ENCODE measurements at regions not wholly inside any gene's neighbourhood (a gene's known extent, or its start where the extent isn't known, plus 50 kb on each side); places are given as distances from the start of the nearest gene placed in this dataset.

- intact Hi-C loops (cut with DNase I) = no loop called here
- Histone ChIP-seq H3K36me3 (no peaks in the 10 kb centered on the region), H3K27me3 (no peaks in the 10 kb centered on the region), H3K4me3 (no peak overlapping the region), H3K4me1 (no peaks in the 10 kb centered on the region), H3K9me3 (no peaks in the 10 kb centered on the region), H3K27ac (no peak overlapping the region)
- TF ChIP-seq CTCF (IDR thresholded peaks at IDR 0.05) (no peak), POLR2AphosphoS5 (IDR thresholded peaks at IDR 0.05; ENCODE audit: insufficient read depth in 1 of 2, low read depth in 1 of 2) (no peak), POLR2A (IDR thresholded peaks at IDR 0.05) (no peak)
- no peak for DNase-seq (ENCODE audit: extremely low spot score in 2 of 2)
Observed at GRCh38 chr1:168991667-168992475, 114.6 kb upstream of the ATP1B1 start.

GRCh38 chr1:169001353-169001752 is 105.1 kb upstream of the ATP1B1 start:
- no peak for TF ChIP-seq CTCF (IDR thresholded peaks at IDR 0.05)
- no peak for TF ChIP-seq POLR2A (IDR thresholded peaks at IDR 0.05)
- no peak for TF ChIP-seq POLR2AphosphoS5 (IDR thresholded peaks at IDR 0.05; ENCODE audit: insufficient read depth in 1 of 2, low read depth in 1 of 2)
- no peaks in the 10 kb centered on the region for H3K36me3 ChIP-seq
- no peaks in the 10 kb centered on the region for H3K4me1 ChIP-seq
- no peaks in the 10 kb centered on the region for H3K27me3 ChIP-seq
- DNase-seq (ENCODE audit: extremely low spot score in 2 of 2) = no peak
- no peaks in the 10 kb centered on the region for H3K9me3 ChIP-seq
- no peak overlapping the region for H3K27ac ChIP-seq
- intact Hi-C loops (cut with DNase I) = no loop called here
- no peak overlapping the region for H3K4me3 ChIP-seq

GRCh38 chr1:169003864-169004516 is 102.5 kb upstream of the ATP1B1 start:
- intact Hi-C loops (cut with DNase I) = no loop called here
- no peak overlapping the region for H3K4me3 ChIP-seq
- no peaks in the 10 kb centered on the region for H3K9me3 ChIP-seq
- TF ChIP-seq POLR2A (IDR thresholded peaks at IDR 0.05) (no peak), POLR2AphosphoS5 (IDR thresholded peaks at IDR 0.05; ENCODE audit: insufficient read depth in 1 of 2, low read depth in 1 of 2) (no peak), CTCF (IDR thresholded peaks at IDR 0.05) (no peak)
- DNase-seq (ENCODE audit: extremely low spot score in 2 of 2) = no peak
- no peaks in the 10 kb centered on the region for H3K36me3 ChIP-seq
- H3K4me1 ChIP-seq = no peaks in the 10 kb centered on the region
- no peaks in the 10 kb centered on the region for H3K27me3 ChIP-seq
- H3K27ac ChIP-seq = no peak overlapping the region

- DNase-seq (ENCODE audit: extremely low spot score in 2 of 2) = no peak
- intact Hi-C loops (cut with DNase I) = no loop called here
Observed at GRCh38 chr1:169005776-169006175, 100.7 kb upstream of the ATP1B1 start.

More at GRCh38 chr1:169005776-169006175, 100.7 kb upstream of the ATP1B1 start:
- TF ChIP-seq POLR2AphosphoS5 (IDR thresholded peaks at IDR 0.05; ENCODE audit: insufficient read depth in 1 of 2, low read depth in 1 of 2) = no peak
- no peak for TF ChIP-seq POLR2A (IDR thresholded peaks at IDR 0.05)
- TF ChIP-seq CTCF (IDR thresholded peaks at IDR 0.05) = no peak
- H3K27me3 ChIP-seq = no peaks in the 10 kb centered on the region
- H3K36me3 ChIP-seq = no peaks in the 10 kb centered on the region
- H3K4me3 ChIP-seq = no peak overlapping the region
- H3K27ac ChIP-seq = no peak overlapping the region
- H3K4me1 ChIP-seq = no peaks in the 10 kb centered on the region
- H3K9me3 ChIP-seq = no peaks in the 10 kb centered on the region
